Tongue (tissue), 1 donor: ENCODE measurements at regions not wholly inside any gene's neighbourhood (a gene's known extent, or its start where the extent isn't known, plus 50 kb on each side); places are given as distances from the start of the nearest gene placed in this dataset.
"Not testable (repeated sequence)": the region's sequence is repeated elsewhere in the genome, so short reads cannot be mapped to it uniquely, and the experiment has no call there.

Experiments used
- DNase-seq: peaks from one replicate; pipeline ENCODE4 v3.0.0-alpha.2; 2015

DNA sequence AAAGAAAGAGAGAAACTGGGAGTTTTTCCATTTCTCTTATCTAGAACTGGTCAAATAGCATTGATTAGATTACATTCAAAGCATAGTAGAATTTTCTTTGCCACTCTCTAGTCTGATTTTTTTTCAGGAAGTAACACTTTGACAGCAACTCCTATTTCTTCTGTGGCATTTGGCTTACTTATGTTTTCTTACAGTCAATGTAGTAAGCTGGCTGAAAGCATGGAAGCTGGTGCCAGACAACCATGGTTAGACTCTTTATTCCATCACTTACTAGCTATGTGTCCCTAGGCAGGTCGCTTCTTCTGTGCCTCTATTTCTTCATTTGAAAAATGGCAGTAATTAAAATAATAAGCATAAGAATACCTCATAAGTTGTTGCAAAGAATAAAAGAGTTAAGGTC, 54.2 kb upstream of the OPRM1 start:
- DNase-seq = no peak

DNA sequence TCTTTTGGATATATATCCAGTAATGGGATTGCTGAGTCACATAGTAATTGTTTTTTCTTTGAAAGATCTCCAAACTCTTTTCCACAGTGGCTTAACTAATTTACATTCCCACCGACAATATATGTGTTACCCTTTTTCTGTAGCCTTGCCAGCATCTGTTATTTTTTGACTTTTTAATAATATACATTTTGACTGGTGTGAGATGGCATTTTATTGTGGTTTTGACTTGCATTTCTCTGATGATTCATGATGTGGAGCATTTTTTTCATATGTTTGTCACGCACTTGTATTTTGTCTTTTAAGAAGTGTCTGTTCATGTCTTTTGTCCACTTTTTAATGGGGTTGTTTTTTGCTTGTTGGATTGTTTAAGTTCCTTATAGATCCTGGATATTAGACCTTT, 58.9 kb upstream of the OPRM1 start:
- DNase-seq = no peak

DNA sequence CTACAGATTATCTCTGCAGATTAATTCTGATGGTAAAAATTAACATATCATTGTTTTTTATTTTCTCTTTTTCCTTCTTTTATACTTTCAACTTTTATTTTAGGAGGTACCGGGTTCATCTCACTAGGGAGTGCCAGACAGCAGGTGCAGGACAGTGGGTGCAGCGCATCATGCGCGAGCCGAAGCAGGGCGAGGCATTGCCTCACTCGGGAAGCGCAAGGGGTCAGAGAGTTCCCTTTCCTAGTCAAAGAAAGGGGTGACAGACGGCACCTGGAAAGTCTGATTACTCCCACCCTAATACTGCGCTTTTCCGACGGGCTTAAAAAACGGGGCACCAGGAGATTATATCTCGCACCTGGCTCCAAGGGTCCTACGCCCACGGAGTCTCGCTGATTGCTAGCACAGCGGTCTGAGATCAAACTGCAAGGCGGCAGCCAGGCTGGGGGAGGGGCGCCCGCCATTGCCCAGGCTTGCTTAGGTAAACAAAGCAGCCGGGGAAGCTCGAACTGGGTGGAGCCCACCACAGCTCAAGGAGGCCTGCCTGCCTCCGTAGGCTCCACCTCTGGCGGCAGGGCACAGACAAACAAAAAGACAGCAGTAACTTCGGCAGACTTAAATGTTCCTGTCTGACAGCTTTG, 60.0 kb upstream of the OPRM1 start:
- DNase-seq = not testable (repeated sequence)

DNA sequence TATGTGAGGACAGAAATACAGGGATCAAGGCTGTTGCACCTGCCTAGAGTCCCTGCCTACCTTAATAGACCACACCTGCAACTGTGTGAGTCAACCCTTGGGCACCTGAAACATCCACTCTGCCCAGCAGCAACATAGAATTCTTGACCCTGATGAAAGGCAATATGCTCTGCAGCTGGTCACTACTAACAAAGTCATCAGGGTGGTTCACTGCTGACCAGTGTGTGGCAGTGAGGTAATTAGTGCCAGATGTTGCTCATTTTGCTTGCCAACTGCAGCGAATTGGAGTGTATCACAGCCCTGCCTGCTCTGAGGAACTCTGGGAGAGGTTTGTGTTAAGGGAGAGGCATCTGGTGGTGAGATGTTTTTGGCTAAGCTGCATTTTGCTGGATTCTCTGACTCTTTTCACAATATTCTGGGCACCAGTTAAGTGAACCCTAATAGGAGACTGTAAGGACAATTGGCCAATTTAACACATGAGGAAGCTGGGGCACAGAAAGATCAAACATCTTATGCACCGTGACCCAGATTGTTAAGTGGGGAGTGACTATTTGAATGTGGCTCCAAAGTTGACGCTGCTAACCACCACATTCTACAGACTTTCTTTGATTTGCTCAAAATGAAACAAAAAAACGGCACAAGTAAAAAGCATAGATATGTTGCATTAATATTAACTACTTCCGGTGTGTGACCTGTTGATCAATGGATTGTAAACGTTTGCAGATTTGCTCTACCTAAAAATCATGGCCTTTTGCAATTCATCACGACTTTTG, 61.9 kb upstream of the OPRM1 start:
- peak; percentile 64 for DNase-seq

- DNase-seq = no peak
Measured at GRCh38 chr6:153966001-153966400, 73.0 kb upstream of the OPRM1 start.

- DNase-seq = no peak
Measured at GRCh38 chr6:153963352-153963751, 75.7 kb upstream of the OPRM1 start.

DNA sequence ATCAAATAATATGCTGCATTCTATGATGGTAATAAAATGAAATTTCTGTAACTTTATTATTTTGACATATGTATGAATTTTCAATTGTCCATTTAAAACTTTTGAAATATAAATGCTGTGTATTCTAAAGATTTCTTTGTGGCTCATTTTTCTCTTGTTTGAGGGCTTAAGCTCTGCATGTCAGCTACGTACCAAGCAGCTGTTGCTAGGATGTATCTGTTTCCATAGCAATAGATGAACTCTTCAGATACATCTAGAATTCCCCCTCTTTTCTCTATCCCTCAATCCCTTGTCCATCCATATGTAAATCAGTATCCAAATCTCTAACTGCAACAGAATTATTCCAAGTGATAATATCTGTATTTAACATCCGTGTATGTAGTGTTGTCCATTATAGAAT, 76.5 kb upstream of the OPRM1 start:
- DNase-seq = peak; percentile 47

DNA sequence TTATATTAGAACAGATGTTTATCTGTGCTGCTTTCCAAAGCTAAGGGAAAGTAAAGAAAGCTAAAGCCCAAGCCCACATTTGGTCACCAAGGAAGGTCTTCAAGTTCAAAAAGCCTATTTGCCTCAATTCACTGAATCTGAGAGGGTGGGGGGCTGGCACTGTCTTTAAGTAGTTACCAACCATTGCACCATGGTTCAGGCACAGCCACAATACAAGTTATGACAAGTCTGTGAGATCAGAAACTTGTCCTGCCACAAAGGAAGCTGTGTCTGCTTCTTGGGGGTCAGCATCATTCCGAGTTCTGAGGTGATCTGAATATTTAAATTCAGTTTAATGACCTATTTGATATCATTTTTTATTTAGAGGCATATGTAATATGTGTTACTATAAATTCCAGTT, 78.3 kb upstream of the OPRM1 start:
- no peak for DNase-seq

GRCh38 chr6:153960281-153960680, 78.8 kb upstream of the OPRM1 start:
- peak; percentile 25 for DNase-seq

GRCh38 chr6:153959276-153959675, 79.8 kb upstream of the OPRM1 start:
- DNase-seq = no peak

DNA sequence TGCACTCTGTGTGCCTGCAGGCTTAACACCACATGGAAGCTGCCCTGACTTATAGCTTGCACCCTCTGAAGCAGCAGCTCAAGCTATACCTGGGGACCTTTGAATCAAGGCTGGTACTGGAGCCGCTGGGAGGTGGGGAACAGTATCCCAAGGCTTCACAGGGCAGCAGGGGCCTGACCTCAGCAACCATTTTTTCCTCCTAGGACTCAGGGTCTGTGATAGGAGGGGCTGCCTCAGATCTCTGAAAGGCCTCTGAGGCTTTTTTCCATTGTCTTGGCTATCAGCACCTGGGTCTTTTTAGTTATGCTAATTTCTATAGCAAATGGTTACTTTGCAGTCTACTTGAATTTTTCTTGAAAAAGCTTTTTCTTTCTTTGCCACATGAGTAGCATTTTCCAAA, 80.2 kb upstream of the OPRM1 start:
- no peak for DNase-seq

DNA sequence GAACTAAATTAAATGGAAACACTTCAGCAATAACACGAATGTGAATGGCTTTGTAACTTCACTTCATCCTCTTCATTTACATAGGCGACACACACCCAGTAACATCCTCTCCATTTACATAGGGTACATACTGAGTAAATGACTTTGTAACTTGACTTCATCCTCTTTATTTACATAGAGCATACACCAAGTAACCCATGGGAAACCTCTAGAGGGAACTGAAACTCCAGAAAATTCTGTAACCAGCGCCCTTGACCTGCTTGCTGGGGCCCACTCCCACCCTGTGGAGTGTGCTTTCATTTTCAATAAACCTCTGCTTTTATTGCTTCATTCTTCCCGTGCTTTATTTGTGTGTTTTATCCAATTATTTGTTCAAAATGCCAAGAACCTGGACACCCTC, 81.6 kb upstream of the OPRM1 start:
- DNase-seq = no peak

- DNase-seq = no peak
Measured at GRCh38 chr6:153956808-153957207, 82.2 kb upstream of the OPRM1 start.

GRCh38 chr6:153949616-153950015, 89.4 kb upstream of the OPRM1 start:
- DNase-seq = no peak

DNA sequence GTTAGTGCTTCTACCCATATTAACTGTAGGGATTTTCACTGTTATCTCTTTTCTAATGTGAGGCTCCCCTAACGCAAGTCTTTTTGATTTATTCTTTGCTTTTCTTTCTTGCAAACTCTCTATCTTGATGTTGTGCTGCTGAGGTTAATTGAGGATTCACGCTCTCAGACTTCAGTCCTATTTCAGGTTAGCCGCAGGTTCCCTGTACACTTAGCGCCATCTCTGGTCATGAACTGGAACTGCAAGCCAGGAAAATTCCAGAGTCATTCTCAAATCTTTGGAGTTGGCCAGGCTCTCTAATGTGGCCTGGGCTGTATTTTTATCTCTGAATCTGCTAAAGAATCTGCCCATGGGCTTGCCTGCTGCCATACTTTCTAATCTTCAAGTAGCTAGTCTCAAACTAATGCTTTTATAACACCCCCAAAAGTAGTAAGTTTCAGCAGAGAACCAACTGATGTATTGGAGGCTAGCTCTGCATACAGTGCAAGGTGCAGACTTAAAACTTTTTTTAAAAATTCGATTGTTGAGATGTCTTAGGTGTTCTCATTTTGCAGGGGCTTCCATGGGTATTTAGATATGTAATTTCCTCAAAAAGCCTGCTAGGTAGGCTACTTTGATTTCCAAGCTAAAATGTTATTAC, 91.1 kb upstream of the OPRM1 start:
- DNase-seq = peak; percentile 21

DNA sequence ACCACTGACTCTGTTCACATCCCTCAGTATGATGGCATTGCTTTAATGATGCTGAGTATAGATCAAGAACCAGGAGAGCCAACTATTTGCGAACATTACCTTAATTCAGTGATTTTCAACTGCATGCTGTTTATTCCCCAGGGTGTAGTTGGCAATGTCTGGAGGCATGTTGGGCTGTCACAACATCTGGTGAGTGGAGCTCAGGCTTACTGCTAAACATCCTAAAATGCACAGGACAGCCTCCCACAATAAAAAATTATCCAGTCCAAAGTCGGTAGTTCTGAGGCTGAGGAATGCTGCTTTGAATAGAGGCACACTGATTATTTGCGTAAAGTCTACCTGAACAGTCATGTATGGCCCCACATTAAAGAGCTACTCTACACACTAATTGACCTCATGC, 94.8 kb upstream of the OPRM1 start:
- DNase-seq = no peak

- DNase-seq = no peak
Measured at GRCh38 chr6:153942361-153942760, 96.7 kb upstream of the OPRM1 start.

GRCh38 chr6:153941768-153942167, 97.3 kb upstream of the OPRM1 start:
- no peak for DNase-seq

- DNase-seq = no peak
Measured at GRCh38 chr6:153938876-153939275, 100.2 kb upstream of the OPRM1 start.

DNA sequence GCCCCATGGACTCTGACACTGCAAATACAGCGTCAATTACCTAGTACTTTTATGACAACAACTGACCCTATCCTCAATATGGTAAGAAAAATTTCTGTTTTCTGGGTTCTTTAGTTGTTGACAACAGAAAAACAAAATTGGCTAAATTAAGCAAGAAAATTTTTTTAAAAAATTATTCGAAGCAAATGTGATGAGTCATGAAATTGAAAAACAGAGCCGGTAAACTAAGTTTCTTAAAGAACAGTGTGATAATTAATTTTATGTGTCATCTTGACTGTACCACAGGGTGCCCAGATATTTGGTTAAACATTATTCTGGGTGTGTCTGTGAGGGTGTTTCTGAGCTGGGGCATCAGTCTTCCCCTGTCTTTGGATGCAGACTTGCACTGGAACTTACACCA, 107.6 kb upstream of the OPRM1 start:
- DNase-seq = no peak

- DNase-seq = no peak
Measured at GRCh38 chr6:153927867-153928266, 111.2 kb upstream of the OPRM1 start.

GRCh38 chr6:153898360-153899059, 140.5 kb upstream of the OPRM1 start:
- DNase-seq = no peak

DNA sequence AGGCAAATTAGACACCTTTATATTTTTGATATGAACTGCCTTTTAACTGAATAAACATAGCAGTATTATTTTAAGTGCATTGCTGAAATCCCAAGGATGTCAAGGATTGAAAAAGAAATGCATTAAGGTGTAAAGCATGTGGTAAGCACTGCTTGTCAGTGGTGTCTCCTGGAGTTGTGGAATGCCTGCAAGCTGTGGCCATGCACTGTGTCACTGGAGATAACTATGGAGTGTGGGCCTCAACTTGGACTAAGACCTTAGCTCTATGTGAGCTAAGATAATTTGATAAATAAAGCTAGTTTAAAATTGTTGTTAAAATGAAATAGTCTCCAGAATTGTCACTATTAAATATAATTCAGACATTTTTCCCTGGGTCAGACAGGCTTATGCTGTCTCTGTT, 156.6 kb upstream of the OPRM1 start:
- no peak for DNase-seq
